ENCODE measurements at regions not wholly inside any gene's neighbourhood (a gene's known extent, or its start where the extent isn't known, plus 50 kb on each side); places are given as distances from the start of the nearest gene placed in this dataset.

- no peak for TF ChIP-seq POLR2A (IDR thresholded peaks at IDR 0.05; ENCODE audit: low read depth, low read length)
- FAIRE-seq (no peak), DNase-seq (ENCODE audit: insufficient read length, low spot score) (no peak)
Observed at GRCh38 chr11:69425895-69426544, 55.4 kb upstream of the LINC01488 start.

GRCh38 chr11:69427337-69427736, 54.1 kb upstream of the LINC01488 start:
- no peak for TF ChIP-seq POLR2A (IDR thresholded peaks at IDR 0.05; ENCODE audit: low read depth, low read length)
- no peak for FAIRE-seq
- DNase-seq (ENCODE audit: insufficient read length, low spot score): no peak

GRCh38 chr11:69427906-69428880, 53.3 kb upstream of the LINC01488 start:
- no peak for DNase-seq (ENCODE audit: insufficient read length, low spot score)
- TF ChIP-seq POLR2A (IDR thresholded peaks at IDR 0.05; ENCODE audit: low read depth, low read length): no peak
- no peak for FAIRE-seq

GRCh38 chr11:69429716-69430491, 51.6 kb upstream of the LINC01488 start:
- TF ChIP-seq POLR2A (IDR thresholded peaks at IDR 0.05; ENCODE audit: low read depth, low read length): no peak
- FAIRE-seq (no peak), DNase-seq (ENCODE audit: insufficient read length, low spot score) (no peak)

GRCh38 chr11:69430566-69430965, 50.9 kb upstream of the LINC01488 start:
- DNase-seq (ENCODE audit: insufficient read length, low spot score): no peak
- no peak for FAIRE-seq
- TF ChIP-seq POLR2A (IDR thresholded peaks at IDR 0.05; ENCODE audit: low read depth, low read length): no peak

GRCh38 chr11:69431136-69431535, 50.3 kb upstream of the LINC01488 start:
- FAIRE-seq: no peak
- no peak for DNase-seq (ENCODE audit: insufficient read length, low spot score)
- TF ChIP-seq POLR2A (IDR thresholded peaks at IDR 0.05; ENCODE audit: low read depth, low read length): no peak
